CD4-positive, CD25-positive, alpha-beta regulatory T cell (primary cell): ENCODE measurements at regions not wholly inside any gene's neighbourhood (a gene's known extent, or its start where the extent isn't known, plus 50 kb on each side); places are given as distances from the start of the nearest gene placed in this dataset.

Experiments
- ATAC-seq, 2 donors: fragments of 150-1000 bp; cut with Tn5 transposase; one replicate each; pipeline ENCODE4 v1.10.0; 2021; ENCODE audit warnings: low read depth in 2 of 2, moderate number of reproducible peaks in 2 of 2, moderate library complexity in 1 of 2
- DNase-seq, 3 donors: peaks; one replicate each; pipeline versions ENCODE4 v3.0.0 to v3.0.0-alpha.2; 2012 to 2022; ENCODE audit warnings: mixed read lengths in 1 of 3
- H3K27ac ChIP-seq: one replicate; pipeline ENCODE4 v1.7.0; 2013; ENCODE audit warnings: mild to moderate bottlenecking, low read length; ENCODE audit not compliant: insufficient read depth, poor library complexity, severe bottlenecking
- H3K27me3 ChIP-seq: one replicate; pipeline ENCODE4 v1.7.0; 2013; ENCODE audit warnings: low read length; ENCODE audit not compliant: control insufficient read depth, insufficient read depth
- H3K36me3 ChIP-seq: one replicate; pipeline ENCODE4 v1.7.0; 2013; ENCODE audit warnings: mild to moderate bottlenecking, low read length, moderate library complexity; ENCODE audit not compliant: control insufficient read depth, insufficient read depth
- H3K4me1 ChIP-seq: 2 replicates; pipeline ENCODE4 v1.7.0; 2013; ENCODE audit warnings: mild to moderate bottlenecking, low read length; ENCODE audit not compliant: insufficient read depth, control insufficient read depth, poor library complexity, severe bottlenecking
- H3K4me3 ChIP-seq: one replicate; pipeline ENCODE4 v1.7.0; 2013; ENCODE audit warnings: low read depth, mild to moderate bottlenecking, low read length, moderate library complexity
- H3K9me3 ChIP-seq, 2 experiments: 1 replicate in 1 of 2; 2 replicates in 1 of 2; pipeline ENCODE4 v1.7.0; 2013; ENCODE audit warnings: low read length in 2 of 2, mild to moderate bottlenecking in 1 of 2, moderate library complexity in 1 of 2; ENCODE audit not compliant: control insufficient read depth in 2 of 2
- H3K27ac Mint-ChIP-seq, 3 donors: one replicate each; pipeline ENCODE4 v1.8.0; 2020 to 2022; ENCODE audit warnings: mild to moderate bottlenecking in 3 of 3, mixed read lengths in 3 of 3, moderate library complexity in 2 of 3
- H3K27me3 Mint-ChIP-seq: one replicate; pipeline ENCODE4 v1.8.0; 2022; ENCODE audit warnings: mild to moderate bottlenecking, mixed read lengths
- H3K36me3 Mint-ChIP-seq: one replicate; pipeline ENCODE4 v1.8.0; 2020; ENCODE audit warnings: mixed read lengths
- H3K4me1 Mint-ChIP-seq, 4 donors: one replicate each; pipeline ENCODE4 v1.8.0; 2020 to 2022; ENCODE audit warnings: mixed read lengths in 4 of 4, mild to moderate bottlenecking in 1 of 4
- H3K4me3 Mint-ChIP-seq, 4 donors: one replicate each; pipeline ENCODE4 v1.8.0; 2020 to 2022; ENCODE audit warnings: mild to moderate bottlenecking in 4 of 4, mixed read lengths in 4 of 4, moderate library complexity in 3 of 4
- H3K9me3 Mint-ChIP-seq, 7 donors: one replicate each; pipeline ENCODE4 v1.8.0; 2020 to 2022; ENCODE audit warnings: mixed read lengths in 7 of 7, mild to moderate bottlenecking in 3 of 7, moderate library complexity in 2 of 7

GRCh38 chr10:131685576-131685975 lies 215.2 kb upstream of the PPP2R2D start:
- Histone ChIP-seq H3K4me3 (no peak overlapping the region), H3K36me3 (no peaks in the 10 kb centered on the region), H3K27me3 (no peaks in the 10 kb centered on the region), H3K27ac (no peak overlapping the region), H3K4me1 (no peaks in the 10 kb centered on the region), H3K9me3 (no peaks in the 10 kb centered on the region)
- Mint-ChIP-seq H3K4me1 (no peaks in the 10 kb centered on the region), H3K27me3 (no peaks in the 10 kb centered on the region), H3K36me3 (no peaks in the 10 kb centered on the region), H3K27ac (no peak overlapping the region), H3K9me3 (peaks cover 0 to 3% (median 0%) of the 10 kb centered on the region in 7 donors), H3K4me3 (no peak overlapping the region)
- DNase-seq (no peak), ATAC-seq (no peak)

GRCh38 chr10:131686781-131687420 lies 213.9 kb upstream of the PPP2R2D start:
- no peak for DNase-seq
- H3K36me3 ChIP-seq = no peaks in the 10 kb centered on the region
- H3K9me3 ChIP-seq = no peaks in the 10 kb centered on the region
- no peak for ATAC-seq
- Mint-ChIP-seq H3K9me3 (peaks cover 0 to 3% (median 0%) of the 10 kb centered on the region in 7 donors), H3K4me3 (no peak overlapping the region), H3K36me3 (no peaks in the 10 kb centered on the region), H3K27ac (no peak overlapping the region), H3K4me1 (no peaks in the 10 kb centered on the region), H3K27me3 (no peaks in the 10 kb centered on the region)
- H3K4me1 ChIP-seq = no peaks in the 10 kb centered on the region
- H3K4me3 ChIP-seq = no peak overlapping the region
- H3K27ac ChIP-seq = no peak overlapping the region
- H3K27me3 ChIP-seq = no peaks in the 10 kb centered on the region

- Histone ChIP-seq H3K4me1 (no peaks in the 10 kb centered on the region), H3K27ac (no peak overlapping the region), H3K4me3 (no peak overlapping the region), H3K9me3 (no peaks in the 10 kb centered on the region), H3K36me3 (no peaks in the 10 kb centered on the region), H3K27me3 (no peaks in the 10 kb centered on the region)
- Mint-ChIP-seq H3K27me3 (no peaks in the 10 kb centered on the region), H3K4me1 (no peaks in the 10 kb centered on the region), H3K9me3 (peaks cover 0 to 3% (median 0%) of the 10 kb centered on the region in 7 donors), H3K4me3 (no peak overlapping the region), H3K27ac (no peak overlapping the region), H3K36me3 (no peaks in the 10 kb centered on the region)
- ATAC-seq = no peak
- DNase-seq = no peak
These were observed 212.5 kb upstream of the PPP2R2D start for GRCh38 chr10:131688304-131688703.

- Histone ChIP-seq H3K36me3 (no peaks in the 10 kb centered on the region), H3K27ac (no peak overlapping the region), H3K27me3 (no peaks in the 10 kb centered on the region), H3K4me3 (no peak overlapping the region), H3K4me1 (no peaks in the 10 kb centered on the region), H3K9me3 (no peaks in the 10 kb centered on the region)
- ATAC-seq (no peak), DNase-seq (no peak)
- Mint-ChIP-seq H3K27me3 (no peaks in the 10 kb centered on the region), H3K4me1 (no peaks in the 10 kb centered on the region), H3K9me3 (peaks cover 0 to 5% (median 0%) of the 10 kb centered on the region in 7 donors), H3K27ac (no peak overlapping the region), H3K4me3 (no peak overlapping the region), H3K36me3 (no peaks in the 10 kb centered on the region)
These were observed 211.8 kb upstream of the PPP2R2D start for GRCh38 chr10:131689016-131689415.

- no peaks in the 10 kb centered on the region for H3K36me3 Mint-ChIP-seq
- H3K27ac Mint-ChIP-seq = no peak overlapping the region
- H3K4me3 Mint-ChIP-seq = no peak overlapping the region
- Histone ChIP-seq H3K9me3 (no peaks in the 10 kb centered on the region), H3K36me3 (no peaks in the 10 kb centered on the region), H3K27ac (no peak overlapping the region), H3K4me3 (no peak overlapping the region), H3K4me1 (no peaks in the 10 kb centered on the region), H3K27me3 (no peaks in the 10 kb centered on the region)
- no peak for ATAC-seq
- peaks cover 0 to 6% (median 0%) of the 10 kb centered on the region in 7 donors for H3K9me3 Mint-ChIP-seq
- H3K27me3 Mint-ChIP-seq = no peaks in the 10 kb centered on the region
- no peak for DNase-seq
- H3K4me1 Mint-ChIP-seq = no peaks in the 10 kb centered on the region
These were observed 211.3 kb upstream of the PPP2R2D start for GRCh38 chr10:131689486-131689885.

GRCh38 chr10:131689954-131690757 lies 210.7 kb upstream of the PPP2R2D start:
- Mint-ChIP-seq H3K4me1 (no peaks in the 10 kb centered on the region), H3K27ac (no peak overlapping the region), H3K36me3 (no peaks in the 10 kb centered on the region), H3K4me3 (no peak overlapping the region), H3K9me3 (peaks cover 0 to 6% (median 0%) of the 10 kb centered on the region in 7 donors), H3K27me3 (no peaks in the 10 kb centered on the region)
- ATAC-seq (no peak), DNase-seq (no peak)
- Histone ChIP-seq H3K4me1 (no peaks in the 10 kb centered on the region), H3K9me3 (no peaks in the 10 kb centered on the region), H3K27ac (no peak overlapping the region), H3K4me3 (no peak overlapping the region), H3K27me3 (no peaks in the 10 kb centered on the region), H3K36me3 (no peaks in the 10 kb centered on the region)

GRCh38 chr10:131690805-131691239 lies 210.0 kb upstream of the PPP2R2D start:
- Histone ChIP-seq H3K27ac (no peak overlapping the region), H3K4me3 (no peak overlapping the region), H3K27me3 (no peaks in the 10 kb centered on the region), H3K36me3 (no peaks in the 10 kb centered on the region), H3K4me1 (no peaks in the 10 kb centered on the region), H3K9me3 (no peaks in the 10 kb centered on the region)
- H3K36me3 Mint-ChIP-seq = no peaks in the 10 kb centered on the region
- H3K27ac Mint-ChIP-seq = no peak overlapping the region
- no peak overlapping the region for H3K4me3 Mint-ChIP-seq
- ATAC-seq (no peak), DNase-seq (no peak)
- H3K27me3 Mint-ChIP-seq = no peaks in the 10 kb centered on the region
- peaks cover 0 to 6% (median 0%) of the 10 kb centered on the region in 7 donors for H3K9me3 Mint-ChIP-seq
- no peaks in the 10 kb centered on the region for H3K4me1 Mint-ChIP-seq
